HS-27A (cell line): ENCODE measurements at regions not wholly inside any gene's neighbourhood (a gene's known extent, or its start where the extent isn't known, plus 50 kb on each side); places are given as distances from the start of the nearest gene placed in this dataset.
A peak's percentile ranks its signal among the peaks of the same experiment; 100 is the strongest.
"Not testable (repeated sequence)": the region's sequence is repeated elsewhere in the genome, so short reads cannot be mapped to it uniquely, and the experiment has no call there.

Experiments
- DNase-seq: peaks from one replicate; pipeline ENCODE4 v3.0.0-alpha.2; 2012; ENCODE audit warnings: low read depth, missing footprints

DNA sequence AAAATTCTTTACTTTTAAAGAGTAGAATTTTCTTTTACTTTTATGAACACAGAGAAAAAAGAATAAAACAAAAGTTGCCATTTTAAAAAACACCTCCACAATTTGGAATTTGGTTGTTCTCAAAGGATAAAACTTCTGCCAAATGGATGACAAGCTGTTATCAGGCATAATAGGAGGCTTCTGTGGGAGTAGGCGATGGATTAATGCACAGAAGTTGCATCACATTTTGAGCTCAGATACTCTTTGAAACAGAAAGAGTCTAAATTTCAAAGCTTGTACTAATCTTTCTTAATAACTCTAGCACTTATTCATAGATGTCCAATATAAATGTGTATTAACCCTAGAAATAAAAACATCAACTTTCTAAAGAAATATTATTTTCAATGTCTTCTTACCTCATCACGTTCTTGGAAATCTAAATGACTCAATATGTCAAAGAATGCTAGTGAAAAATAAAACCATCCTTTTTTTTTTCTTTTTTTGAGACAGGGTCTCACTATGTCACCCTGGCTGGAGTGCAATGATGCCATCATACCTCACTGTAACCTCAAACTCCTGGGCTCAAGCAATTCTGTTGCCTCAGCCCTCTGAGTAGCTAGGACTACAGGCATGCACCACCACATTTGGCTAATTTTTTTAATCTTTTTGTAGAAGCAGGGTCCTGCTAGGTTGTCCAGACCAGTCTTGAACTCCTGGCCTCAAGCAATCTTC, 112.8 kb upstream of the USP25 start:
- DNase-seq, result no peak

DNA sequence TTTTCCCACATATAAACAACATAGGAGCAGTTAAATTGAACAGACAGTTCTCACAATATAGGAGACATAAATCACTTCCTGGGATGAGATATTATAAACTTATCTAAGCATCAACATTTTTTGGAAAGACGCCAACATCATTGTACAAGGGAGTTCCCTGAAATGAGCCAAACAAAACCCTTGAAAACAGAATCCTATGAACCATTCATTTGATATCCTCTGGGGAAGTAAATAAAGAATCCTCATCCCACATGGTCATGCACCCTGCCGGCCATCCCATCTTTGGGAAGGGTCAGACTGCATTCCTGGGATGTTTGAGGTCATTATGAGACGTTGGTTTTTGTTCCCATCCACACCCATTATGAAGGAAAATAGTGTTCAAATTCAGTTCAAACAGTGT, 111.8 kb upstream of the USP25 start:
- peak; percentile 89 for DNase-seq

DNA sequence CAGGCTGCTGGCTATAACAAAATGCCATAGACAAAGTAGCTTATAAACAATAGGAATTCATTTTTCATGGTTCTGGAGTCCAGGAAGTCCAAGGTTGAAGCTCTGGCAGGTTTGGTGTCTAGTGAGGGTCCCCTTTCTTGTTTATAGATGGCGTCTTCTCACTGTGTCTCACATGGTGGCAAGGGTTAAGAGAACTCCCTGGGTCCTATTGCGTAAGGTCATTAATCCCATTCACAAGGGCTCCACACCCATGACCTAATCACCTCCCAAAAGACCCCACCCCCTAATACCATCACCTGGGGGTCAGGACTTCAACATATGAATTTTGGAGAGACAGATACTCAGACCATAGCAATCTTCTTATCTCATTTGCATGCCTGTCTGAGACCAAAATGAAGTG, 108.9 kb upstream of the USP25 start:
- no peak for DNase-seq

DNA sequence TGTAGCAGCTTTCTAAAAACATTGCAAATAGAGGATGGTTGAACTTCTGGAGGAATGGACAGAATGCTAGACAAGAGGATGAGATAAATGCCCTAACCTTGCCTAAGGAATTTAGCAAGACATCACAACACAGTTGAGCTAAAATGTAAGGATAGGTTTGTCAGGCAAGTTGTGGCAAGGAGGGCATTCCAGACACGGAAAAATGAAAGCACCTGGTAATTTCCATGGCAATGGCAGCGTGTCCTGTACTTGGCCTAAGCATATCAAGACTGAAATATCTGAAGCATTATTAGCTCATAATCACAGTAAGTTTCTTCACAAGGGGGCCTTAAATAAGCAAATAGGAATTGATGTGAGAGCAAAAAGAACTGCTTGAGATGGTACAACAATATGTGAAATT, 105.1 kb upstream of the USP25 start:
- DNase-seq, result no peak

DNA sequence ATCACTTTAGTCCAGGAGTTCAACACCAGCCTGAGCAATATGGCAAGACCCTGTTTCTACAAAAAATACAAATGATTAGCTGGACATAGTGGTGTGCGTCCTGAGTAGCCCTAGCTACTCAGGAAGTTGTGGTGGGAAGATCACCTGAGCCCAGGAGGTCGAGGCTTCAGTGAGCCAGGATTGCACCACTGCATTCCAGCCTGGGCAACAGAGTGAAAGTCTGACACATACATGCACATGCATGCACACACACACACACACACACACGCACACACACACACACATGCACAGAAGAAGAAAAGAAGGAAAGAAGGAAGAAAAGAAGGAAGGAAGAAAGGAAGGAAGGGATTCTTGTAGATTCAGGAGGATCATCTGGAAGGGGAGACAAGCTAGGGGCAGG, 104.4 kb upstream of the USP25 start:
- DNase-seq, result no peak

DNA sequence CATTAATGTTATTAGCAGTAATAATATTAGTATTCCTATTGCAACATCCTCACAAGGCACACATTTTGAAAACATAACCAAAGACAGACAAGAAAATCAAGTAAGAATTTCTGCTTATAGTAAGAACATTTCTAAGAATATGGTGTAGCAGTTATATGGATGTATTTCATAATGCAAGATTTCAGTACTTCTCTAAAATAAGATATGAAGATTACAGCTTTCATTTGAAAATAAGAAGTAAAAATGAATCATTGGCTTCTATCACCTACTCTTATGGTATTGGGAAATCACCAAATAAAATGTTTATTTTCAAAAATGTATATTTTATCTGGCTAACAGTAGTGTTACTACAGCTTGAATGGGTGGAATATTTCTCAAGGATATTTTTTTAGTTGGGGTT, 103.8 kb upstream of the USP25 start:
- DNase-seq, result no peak

DNA sequence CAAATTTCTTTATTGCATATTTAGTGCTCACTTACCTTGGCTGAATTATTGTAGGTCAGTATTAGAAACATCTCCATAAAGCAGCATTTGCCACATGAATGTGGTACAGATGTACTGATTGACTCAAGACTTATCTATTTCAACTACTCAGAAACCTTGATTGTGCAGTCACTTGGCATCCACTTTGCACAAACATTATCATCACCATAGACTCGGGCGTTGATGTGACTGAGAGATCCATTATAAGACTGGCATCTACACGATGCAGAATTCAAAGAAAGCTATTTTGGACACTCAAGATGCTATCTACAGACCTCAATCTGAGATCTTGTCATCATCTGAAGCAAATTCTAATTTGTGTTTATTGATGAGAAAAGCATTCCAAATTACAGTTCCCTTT, 102.8 kb upstream of the USP25 start:
- no peak for DNase-seq

DNA sequence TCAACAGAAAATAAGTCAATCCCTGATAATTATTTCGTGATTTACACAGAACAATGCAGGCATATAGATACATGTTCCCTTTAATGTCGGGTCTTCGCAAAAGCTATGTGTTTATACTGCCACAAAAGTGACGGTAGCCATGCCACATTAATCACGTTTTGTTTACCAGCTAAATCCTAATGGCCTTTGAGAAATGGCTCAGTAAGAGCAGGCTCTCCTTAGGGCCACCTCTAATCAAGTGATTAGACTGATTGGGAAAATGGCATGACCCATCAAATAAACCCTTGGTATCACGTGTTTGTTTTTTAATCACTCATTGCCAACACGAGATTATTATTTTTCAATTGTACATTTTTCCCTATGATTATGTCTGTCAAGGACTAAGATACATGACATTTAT, 102.0 kb upstream of the USP25 start:
- no peak for DNase-seq

DNA sequence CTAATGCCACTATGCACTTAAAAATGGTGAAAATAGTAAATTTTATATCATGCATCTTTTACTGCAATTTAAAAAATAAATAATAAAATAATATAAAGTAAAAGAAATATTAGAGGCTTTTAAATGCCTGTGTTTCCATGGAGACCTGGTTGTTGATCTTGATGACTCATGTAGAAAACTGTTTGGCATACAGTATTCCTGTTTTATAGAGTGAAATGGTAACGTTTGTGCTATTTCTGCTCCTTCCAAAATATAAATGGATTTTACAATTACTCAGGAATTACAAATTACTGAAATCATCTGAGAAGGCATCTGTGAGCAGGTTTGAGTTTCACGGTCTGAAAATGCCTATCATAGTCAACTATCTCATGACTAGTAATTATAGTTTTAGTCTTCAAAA, 98.4 kb upstream of the USP25 start:
- no peak for DNase-seq

DNA sequence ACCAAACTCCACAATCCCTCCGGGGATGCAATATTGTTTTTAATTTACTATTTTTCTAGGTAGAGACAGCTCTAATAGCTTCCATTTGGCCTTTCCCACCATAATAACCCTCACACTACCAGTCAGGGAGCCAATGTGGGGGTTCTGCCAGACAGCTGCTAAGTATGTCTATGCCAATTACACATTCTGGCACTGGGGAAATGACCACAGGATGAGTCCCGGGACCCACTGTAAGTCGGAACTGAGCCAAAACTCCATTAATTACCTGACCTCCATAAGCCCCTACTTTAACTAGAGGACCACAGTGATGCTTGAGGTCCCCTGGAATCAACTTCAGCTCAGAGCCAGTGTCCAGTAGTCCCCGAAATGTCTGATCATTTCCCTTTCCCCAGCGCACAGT, 95.2 kb upstream of the USP25 start:
- not testable (repeated sequence) for DNase-seq

DNA sequence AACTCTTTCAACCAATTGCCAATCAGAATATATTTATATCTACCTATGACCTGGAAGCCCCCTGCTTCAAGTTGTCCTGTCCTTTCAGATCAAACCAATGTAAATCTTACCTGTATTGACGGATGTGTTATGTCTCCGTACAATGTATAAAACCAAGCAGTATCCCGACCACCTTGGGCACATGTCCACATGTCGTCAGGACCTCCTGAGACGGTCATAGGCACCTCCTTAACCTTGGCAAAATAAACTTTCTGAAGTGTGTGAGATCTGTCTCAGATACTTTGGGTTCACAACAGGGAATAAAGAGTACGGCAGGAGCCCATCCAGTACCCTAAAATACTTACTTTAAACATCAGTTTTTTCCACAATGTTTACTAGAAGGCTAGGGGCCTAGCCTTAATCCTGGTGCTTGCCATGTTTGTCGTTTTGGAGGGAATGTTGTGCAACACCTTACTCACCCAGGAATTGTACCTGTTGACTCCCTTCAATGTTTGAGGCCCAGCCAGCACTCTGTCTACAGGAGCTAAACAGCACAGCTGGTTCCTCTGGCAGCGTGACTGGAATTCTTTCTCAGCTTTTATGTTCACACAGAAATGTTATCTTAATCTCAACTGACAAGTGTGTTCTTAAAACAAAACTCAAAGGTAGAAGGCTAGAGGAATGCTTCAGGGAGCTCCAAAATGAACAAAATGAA, 90.8 kb upstream of the USP25 start:
- DNase-seq, result no peak

DNA sequence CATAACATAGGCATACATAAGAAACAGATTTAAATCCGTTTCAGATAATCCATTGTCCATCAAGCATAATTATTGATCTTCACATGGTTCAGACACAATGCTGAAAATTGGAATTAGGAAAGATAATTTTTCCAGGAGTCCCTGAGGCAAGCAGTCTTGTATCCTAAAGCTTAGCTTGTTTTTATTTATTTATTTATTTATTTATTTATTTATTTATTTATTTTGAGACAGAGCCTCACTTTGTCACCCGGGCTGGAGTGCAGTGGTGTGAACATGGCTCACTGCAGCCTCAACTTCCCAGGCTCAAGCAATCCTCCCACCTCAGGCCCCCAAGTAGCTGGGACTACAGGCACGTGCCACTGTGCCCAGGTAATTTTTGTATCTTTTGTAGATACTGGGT, 89.7 kb upstream of the USP25 start:
- not testable (repeated sequence) for DNase-seq

DNA sequence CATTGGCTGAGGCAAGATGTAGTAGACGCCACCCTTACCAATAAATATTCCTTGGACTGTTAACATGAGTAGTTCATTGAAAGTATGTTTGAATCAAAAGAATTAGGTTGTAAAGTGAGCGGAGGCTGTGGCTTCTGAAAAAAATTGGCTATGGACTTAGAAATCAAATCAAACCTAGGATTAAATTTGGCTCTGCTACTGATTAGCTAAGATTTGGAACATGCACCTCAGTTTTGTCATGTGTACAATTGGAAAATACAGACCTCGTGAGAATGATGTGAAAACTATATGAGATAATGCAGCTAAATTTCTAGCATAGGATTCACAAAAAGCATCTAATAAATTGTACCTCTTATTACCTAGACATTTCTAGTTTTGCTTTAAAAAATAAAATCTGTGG, 85.3 kb upstream of the USP25 start:
- DNase-seq, result no peak

DNA sequence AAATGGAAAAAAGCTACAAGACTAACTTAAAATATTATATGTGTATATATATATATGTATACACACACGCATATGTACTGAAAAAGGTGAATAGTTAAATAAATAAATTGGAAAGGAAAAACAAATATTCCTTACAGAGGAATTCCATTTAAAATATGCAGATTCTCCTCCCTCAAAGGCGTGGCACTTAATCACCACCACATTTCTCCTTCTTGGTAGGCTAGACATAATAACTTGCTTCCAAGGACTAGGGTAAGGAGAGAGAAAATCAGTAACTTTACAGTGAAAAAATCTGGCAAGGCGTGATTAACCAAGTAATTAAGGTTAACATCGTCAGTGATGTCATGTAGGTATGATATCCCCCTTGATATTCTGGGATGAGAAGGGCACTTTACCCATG, 84.0 kb upstream of the USP25 start:
- DNase-seq, result no peak

DNA sequence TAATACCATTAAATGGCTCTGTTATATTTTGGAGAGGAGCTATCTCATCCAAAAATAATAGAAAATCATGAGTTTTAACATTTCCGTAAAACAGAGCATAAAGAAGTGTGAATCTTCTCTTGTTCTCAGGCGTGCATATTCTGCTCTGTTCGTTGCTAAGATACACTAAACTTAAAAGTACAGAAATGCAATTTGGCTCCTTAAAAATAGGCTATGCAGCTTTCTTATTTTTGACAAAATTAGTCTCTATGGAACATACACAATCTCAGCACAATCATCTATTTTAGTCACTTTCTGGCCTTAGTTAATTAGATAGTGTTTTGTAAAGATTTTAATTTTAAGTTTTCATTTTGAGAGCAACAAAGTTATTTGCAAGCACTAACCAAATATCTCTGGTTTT, 79.0 kb upstream of the USP25 start:
- no peak for DNase-seq

DNA sequence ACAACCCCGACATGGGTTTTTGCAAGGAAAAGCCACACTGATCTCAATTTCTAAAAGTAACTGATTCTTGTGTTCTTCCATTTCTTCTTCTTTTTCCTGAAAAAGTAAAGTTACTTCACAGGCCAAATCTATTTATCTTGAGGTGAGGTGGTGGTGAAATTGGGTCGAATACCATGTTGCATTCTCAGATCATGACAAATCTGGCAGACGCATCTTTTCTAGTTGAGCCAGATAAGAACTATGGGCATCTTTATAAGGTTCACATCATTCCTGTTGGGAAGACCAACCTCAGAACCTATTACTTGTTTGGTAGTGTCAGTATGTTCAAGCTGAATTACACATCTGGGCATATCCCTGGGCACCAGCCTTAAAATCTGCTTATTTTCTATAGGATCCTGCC, 78.6 kb upstream of the USP25 start:
- no peak for DNase-seq

DNA sequence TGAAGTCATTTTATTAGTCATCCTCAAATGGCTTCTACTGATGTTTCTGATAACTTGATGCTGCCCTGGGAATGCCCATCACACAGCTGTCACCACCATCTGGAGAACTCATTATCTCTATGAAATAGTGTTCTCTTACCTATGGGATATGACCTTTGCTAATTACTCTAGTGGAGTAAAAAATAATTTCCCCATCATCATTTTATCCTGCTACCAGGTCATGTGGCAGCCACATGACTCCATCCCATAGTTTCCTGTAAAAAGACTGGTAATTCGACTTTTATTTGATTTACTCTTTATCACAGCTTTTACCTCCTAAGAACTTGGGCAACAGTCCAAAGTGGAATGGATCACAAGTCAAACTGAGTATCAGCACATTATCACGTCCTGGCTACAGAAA, 76.1 kb upstream of the USP25 start:
- no peak for DNase-seq

DNA sequence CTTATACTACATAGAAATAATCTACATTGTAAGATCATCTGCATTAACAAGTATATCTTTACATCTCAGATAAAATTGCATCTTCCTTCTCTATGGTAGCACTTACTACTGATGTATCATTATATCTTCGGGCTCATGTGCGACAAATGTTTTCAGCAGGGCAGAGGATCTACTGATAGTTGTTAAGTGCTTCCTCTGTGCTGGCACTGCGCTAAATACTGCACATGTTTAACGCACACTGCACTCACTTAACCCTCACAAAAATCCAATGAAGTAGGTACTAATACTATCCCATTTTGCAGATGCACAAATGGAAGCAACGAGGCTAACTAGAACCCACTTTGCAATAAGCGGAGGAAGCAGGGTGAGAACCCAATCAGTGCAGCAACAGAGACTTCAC, 75.6 kb upstream of the USP25 start:
- no peak for DNase-seq

DNA sequence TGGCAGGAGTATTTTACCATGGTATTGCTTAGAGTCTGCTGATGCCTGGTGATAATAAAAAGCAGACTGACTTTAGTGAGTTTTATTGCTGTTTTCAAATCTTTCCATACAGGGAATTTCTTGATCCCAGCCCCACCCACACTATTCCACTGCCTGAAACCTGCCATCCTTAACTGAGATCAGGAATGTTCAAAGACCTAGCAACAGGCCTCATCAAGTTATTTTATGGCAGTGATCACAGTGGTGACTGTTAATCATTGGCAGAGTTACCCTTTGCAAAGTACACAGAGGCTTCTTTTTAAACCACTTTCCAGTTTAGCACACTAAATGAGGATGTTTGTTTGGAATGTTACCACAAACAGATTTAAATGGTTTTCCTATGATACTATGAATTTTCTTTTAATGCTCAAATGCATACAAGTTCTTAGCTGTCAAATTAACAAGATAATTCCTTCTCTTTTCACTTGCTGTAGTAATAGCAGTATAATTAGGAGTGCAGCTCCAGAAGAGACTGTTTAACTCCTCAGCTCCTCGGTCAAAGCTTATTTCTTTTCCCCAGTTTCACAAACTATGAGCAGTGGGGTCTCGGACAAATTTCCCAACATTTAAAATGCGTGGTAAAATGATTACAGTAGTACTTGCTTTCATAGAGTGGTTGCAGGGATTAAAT, 69.9 kb upstream of the USP25 start:
- DNase-seq, result no peak

DNA sequence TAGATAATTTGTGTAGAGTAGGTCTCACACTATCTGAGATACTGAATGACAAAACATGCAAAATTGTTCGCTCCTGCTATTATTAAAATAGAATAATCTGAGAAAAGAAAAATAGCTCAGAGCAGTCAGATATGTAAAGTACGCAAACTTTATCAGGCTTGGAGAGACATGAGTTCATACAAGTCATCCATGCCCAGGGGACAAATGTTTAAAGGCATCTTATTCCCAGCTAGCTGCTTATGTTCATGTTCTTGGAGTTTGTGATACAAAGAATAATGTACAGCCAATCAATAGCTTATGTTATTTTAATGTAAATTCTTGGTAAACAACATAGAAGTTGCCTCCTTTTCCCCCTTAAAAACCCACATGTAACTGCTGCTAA, 69.4 kb upstream of the USP25 start:
- no peak for DNase-seq

DNA sequence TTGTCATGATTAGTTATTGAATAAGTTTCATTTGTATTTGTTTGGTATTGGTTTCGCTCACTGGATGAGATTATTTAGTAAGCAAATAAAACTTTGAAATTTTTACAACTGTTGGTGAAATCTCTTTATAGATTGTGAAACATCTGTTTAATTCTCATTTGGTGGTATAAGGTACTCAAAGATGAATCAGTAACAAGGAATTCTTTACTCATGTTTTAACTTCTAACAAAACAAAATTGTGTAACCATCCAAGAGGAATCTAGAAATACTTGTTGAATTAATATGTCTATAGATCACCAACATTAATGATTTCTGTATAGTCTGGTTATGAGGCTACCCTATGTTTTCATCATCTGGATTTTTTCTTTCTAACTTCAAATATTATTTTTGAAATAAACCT, 62.8 kb upstream of the USP25 start:
- no peak for DNase-seq

DNA sequence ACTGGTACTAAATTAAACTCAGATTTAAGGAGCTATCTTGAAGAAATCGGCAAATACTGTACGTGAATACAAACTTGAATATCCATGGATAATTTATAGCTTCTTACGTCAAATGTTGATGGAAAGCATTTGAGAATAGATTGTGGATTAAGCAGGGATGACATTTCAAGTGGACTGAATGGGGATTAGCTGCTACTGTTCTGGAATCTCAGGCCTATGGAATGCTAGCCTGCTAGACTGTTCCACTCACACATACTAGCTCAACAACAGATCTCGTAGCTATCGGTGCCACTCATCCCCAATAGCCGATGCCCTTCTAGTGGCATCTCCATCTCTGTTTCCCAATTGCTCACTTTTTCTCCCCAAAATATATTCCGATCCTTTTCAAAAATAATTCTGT, 62.0 kb upstream of the USP25 start:
- no peak for DNase-seq

DNA sequence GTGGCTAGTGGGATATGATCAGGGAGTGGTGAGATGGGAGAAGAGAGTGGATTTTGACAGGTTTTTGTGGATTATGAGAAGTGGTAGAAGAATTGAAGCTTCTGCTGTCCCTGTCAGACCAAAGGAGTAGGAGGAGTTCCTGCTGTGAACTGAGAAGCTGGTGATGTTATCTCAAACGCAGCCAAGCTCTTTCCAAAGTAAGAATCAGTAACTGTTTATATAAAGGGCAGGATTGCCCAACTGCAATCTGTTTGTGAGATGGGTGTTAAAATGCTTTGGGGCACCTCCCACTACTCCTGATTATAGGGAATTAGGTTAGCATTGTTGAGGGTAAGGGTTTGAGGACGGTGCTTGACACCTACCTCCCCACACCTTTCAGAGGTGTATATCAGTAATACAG, 60.5 kb upstream of the USP25 start:
- DNase-seq, result no peak

DNA sequence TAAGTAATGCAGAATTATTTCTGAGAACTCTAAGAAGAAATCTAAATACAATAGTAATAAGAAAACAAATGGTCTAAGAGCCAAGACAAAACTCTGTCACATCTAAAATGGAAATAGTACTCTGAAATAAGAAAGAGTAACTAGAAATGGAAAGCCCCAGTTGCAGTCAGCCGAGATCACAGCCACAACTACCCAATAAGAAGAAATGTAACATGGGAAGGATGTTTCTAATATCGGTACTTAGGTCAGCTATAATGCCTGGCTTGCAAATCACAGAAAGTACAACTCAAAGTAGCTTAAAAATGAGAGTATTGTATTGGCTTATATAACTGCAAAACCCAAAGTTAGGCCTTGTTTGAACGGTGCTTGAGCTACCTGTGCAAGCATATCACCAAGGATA, 58.6 kb upstream of the USP25 start:
- no peak for DNase-seq
